ENCODE measurements at regions not wholly inside any gene's neighbourhood (a gene's known extent, or its start where the extent isn't known, plus 50 kb on each side); places are given as distances from the start of the nearest gene placed in this dataset.

GRCh38 chr3:164208048-164208447 lies 870.2 kb downstream of the SI start:
- ATAC-seq (no peak), DNase-seq (ENCODE audit: extremely low read depth in 1 of 4, low spot score in 3 of 4) (no peak), FAIRE-seq (no peak)
- Histone ChIP-seq H3K36me3 (ENCODE audit: control insufficient read depth, insufficient read depth, low read length) (no peaks in the 10 kb centered on the region), H3K79me2 (ENCODE audit: control insufficient read depth, insufficient read depth, low read length) (no peaks in the 10 kb centered on the region), H3K9me3 (replicated peaks; ENCODE audit: control insufficient read depth, insufficient read depth, low read depth, low read length) (no peaks in the 10 kb centered on the region), H3K27ac (ENCODE audit: extremely low read depth, low read depth, low read length) (no peak overlapping the region), H3K4me3 (no peak overlapping the region), H3K27me3 (ENCODE audit: control insufficient read depth in 2 of 2, insufficient read depth in 2 of 2, low read length in 2 of 2) (no peaks in the 10 kb centered on the region), H3K4me1 (replicated peaks in 1 of 2; ENCODE audit: control insufficient read depth in 2 of 2, insufficient read depth in 2 of 2, low read length in 2 of 2) (no peaks in the 10 kb centered on the region), H3K4me2 (ENCODE audit: insufficient read depth, low read length) (no peak overlapping the region), H4K20me1 (replicated peaks; ENCODE audit: control insufficient read depth, insufficient read depth, low read length) (no peaks in the 10 kb centered on the region), H3K9me1 (ENCODE audit: control insufficient read depth, insufficient read depth, low read length) (no peaks in the 10 kb centered on the region), H3K9ac (ENCODE audit: insufficient read depth in 1 of 2, low read depth in 2 of 2, low read length in 2 of 2) (no peak overlapping the region), H2AFZ (ENCODE audit: low read depth, low read length) (no peak overlapping the region)
- ChIA-PET CTCF (ENCODE audit: low intra/inter-chr PET ratio) (no interaction called here), POLR2A (no interaction called here)
- WGBS (ENCODE audit: insufficient coverage, low coverage, missing lambda C conversion rate), result 0% methylated on average over 2 of the region's 2 CpGs
- in situ Hi-C loops (cut with MboI) (no loop called here), intact Hi-C loops (cut with micrococcal nuclease) (no loop called here)
- no TSS peak for BruUV-seq (replicated peaks)
- TF ChIP-seq MECOM (CRISPR knock-in tag; IDR thresholded peaks at IDR 0.05), result no peak
- TF ChIP-seq CHD4 (IDR thresholded peaks at IDR 0.05; ENCODE audit: insufficient read depth, insufficient replicate concordance, low read depth, low read length, poor library complexity, severe bottlenecking), result no peak
- no peak for TF ChIP-seq MIER1 (IDR thresholded peaks at IDR 0.05; ENCODE audit: low read depth)
- TF ChIP-seq SIN3A (IDR thresholded peaks at IDR 0.05; ENCODE audit: borderline replicate concordance in 2 of 2, control insufficient read depth in 1 of 2, low read depth in 2 of 2, low read length in 2 of 2), result no peak
- TF ChIP-seq TEAD1 (CRISPR knock-in tag; IDR thresholded peaks at IDR 0.05), result no peak
- TF ChIP-seq ESRRA (IDR thresholded peaks at IDR 0.05; ENCODE audit: borderline replicate concordance, low read depth), result no peak
- no peak for TF ChIP-seq SP2 (IDR thresholded peaks at IDR 0.05; ENCODE audit: extremely low read depth, low read depth, low read length, poor library complexity, severe bottlenecking)
- no peak for TF ChIP-seq ZBED1 (IDR thresholded peaks at IDR 0.05)
- TF ChIP-seq MTA2 (IDR thresholded peaks at IDR 0.05; ENCODE audit: low read depth), result no peak
- TF ChIP-seq, protein P1, sequence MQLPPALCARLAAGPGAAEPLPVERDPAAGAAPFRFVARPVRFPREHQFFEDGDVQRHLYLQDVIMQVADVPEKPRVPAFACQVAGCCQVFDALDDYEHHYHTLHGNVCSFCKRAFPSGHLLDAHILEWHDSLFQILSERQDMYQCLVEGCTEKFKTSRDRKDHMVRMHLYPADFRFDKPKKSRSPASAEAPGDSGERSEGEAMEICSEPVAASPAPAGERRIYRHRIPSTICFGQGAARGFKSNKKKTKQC (CRISPR knock-in tag; IDR thresholded peaks at IDR 0.05), result no peak
- no peak for TF ChIP-seq NR2F6 (CRISPR knock-in tag; IDR thresholded peaks at IDR 0.05)
- TF ChIP-seq, protein P2, sequence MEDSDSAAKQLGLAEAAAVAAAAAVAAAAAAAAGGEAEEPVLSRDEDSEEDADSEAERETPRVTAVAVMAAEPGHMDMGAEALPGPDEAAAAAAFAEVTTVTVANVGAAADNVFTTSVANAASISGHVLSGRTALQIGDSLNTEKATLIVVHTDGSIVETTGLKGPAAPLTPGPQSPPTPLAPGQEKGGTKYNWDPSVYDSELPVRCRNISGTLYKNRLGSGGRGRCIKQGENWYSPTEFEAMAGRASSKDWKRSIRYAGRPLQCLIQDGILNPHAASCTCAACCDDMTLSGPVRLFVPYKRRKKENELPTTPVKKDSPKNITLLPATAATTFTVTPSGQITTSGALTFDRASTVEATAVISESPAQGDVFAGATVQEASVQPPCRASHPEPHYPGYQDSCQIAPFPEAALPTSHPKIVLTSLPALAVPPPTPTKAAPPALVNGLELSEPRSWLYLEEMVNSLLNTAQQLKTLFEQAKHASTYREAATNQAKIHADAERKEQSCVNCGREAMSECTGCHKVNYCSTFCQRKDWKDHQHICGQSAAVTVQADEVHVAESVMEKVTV (CRISPR knock-in tag; IDR thresholded peaks at IDR 0.05), result no peak
- TF ChIP-seq ZNF644 (tag; IDR thresholded peaks at IDR 0.05; ENCODE audit: low read depth), result no peak
- no peak for TF ChIP-seq SRSF7 (optimal IDR thresholded peaks at IDR 0.05; ENCODE audit: low read depth, low read length)
- TF ChIP-seq KLF6 (CRISPR knock-in tag; IDR thresholded peaks at IDR 0.05; ENCODE audit: borderline replicate concordance), result no peak
- TF ChIP-seq, protein P3, sequence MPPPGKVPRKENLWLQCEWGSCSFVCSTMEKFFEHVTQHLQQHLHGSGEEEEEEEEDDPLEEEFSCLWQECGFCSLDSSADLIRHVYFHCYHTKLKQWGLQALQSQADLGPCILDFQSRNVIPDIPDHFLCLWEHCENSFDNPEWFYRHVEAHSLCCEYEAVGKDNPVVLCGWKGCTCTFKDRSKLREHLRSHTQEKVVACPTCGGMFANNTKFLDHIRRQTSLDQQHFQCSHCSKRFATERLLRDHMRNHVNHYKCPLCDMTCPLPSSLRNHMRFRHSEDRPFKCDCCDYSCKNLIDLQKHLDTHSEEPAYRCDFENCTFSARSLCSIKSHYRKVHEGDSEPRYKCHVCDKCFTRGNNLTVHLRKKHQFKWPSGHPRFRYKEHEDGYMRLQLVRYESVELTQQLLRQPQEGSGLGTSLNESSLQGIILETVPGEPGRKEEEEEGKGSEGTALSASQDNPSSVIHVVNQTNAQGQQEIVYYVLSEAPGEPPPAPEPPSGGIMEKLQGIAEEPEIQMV (tag; conservative IDR thresholded peaks at IDR 0.05; ENCODE audit: low read depth), result no peak
- TF ChIP-seq ZBTB8A (IDR thresholded peaks at IDR 0.05; ENCODE audit: partially characterized antibody), result no peak
- no peak for TF ChIP-seq HMGN3 (IDR thresholded peaks at IDR 0.05; ENCODE audit: borderline replicate concordance, extremely low read depth, insufficient read length, low read depth, low read length)
- TF ChIP-seq KLF13 (tag; IDR thresholded peaks at IDR 0.05; ENCODE audit: borderline replicate concordance, low read depth), result no peak
